HG02973 (cell line): ENCODE measurements at regions not wholly inside any gene's neighbourhood (a gene's known extent, or its start where the extent isn't known, plus 50 kb on each side); places are given as distances from the start of the nearest gene placed in this dataset.
"Not testable (repeated sequence)": the region's sequence is repeated elsewhere in the genome, so short reads cannot be mapped to it uniquely, and the experiment has no call there.

Source experiments
- ATAC-seq: cut with Tn5 transposase; IDR thresholded peaks from one replicate; pipeline ENCODE4 v1.9.1; 2021; ENCODE audit warnings: moderate library complexity; ENCODE audit not compliant: unreplicated experiment

DNA sequence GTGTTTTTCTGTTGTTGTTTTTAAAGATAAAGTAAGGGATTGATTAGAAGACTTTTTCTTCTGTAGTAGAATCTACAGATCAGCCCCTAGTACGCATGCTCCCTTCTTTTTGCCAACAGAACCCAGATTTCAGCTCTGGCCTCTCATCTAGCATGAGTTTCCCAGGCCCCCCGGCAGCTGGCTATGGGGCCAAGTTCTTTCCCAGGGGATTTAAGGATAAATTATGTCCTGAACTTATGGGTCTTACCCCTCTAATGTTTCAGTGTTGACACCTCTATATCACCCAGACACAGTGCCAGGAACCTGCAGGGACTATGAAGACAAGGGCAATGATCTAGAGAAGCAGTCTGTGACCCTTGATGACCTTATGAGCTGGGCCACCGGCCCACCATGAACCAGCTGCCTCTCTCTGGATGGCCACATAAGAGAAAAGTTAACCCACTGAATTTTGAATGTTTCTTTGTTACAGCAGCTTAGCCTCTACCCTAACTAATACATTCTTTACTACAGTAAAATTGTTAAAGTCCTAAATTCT is 150.5 kb downstream of the UNC5CL start:
- no peak for ATAC-seq

DNA sequence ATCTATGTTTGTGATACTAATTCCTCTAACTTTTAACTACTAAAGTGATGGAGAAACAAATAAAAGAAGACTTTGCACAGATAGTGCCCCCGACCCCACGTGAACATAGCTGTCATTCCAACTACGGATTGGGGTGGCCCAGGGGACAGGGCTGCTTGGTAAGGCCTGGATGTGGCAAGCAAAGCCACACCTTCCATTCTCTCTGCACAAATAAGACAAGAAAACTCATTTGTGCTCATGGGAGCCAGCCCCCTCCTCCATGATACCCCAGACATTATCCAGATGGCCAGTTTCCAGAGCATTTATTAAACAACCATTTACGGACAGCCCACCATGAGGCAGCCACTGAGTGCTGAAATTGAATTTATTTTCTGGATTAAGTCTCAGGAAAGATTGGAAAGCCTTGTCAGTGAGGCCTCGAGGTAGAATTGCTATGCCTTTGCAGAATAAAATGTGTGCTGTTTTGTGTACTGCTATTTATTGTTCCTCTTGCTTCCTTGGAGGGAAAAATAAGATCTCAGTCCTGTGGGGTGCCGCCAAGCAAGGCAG is 151.2 kb downstream of the UNC5CL start:
- ATAC-seq: no peak

DNA sequence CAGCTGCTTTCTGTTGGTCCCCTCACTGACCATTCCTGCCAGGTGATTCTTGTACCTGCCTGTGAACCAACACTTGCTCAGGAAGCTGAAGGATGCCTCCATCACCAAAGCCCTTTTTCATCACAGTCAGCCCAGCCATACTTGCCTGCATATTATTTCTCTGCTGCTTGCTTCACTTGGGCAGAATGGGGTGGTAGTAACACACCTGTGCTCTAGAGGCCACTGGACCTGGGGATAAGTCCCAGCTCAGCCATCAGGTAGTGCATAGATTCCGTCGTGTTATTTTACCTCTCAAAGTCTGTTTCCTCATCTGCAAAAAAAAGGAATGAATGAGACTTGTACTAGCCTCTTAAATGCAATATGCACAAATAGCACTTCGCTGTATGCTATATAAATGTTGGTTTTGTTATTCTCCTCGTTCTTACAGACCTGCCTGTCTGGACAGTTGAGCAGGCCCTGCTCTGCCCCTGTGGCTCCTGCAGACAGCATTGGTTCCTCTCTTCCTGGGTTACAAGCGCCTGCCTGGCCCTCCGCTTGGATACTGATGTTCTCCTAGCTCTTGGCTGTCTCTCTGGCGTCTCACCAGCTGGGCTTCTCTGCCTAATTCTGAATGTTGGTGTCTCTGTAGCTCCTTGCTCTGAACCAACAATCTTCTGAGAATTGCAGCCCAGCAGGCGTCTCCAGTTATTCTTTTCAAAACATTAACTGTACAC is 151.8 kb downstream of the UNC5CL start:
- no peak for ATAC-seq

DNA sequence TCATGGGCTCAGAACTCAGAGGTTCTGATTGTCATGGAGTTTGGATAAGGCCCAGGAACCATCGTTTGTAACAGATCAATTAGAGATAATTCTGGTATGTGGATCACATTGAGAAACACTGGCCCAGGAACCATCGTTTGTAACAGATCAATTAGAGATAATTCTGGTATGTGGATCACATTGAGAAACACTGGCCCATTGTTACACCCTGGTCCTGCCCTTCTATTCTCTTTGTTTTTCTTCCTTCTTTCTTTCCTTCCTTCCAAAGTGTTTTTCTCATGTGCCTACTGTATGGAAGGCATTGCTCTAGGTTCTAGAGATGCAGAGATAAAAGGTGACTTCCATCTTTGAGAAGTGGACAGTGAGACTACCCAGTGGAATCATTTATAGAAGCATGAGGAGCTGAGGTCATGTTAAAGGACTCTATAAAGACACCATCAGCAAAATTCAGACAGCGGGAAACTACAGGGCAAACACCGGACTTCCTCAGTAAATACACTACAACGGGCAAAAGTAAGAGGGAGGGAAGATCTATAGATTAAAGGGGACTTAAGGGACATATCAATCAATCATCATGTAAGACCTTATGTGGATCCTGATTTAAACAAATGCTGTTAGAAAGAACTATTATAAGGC is 153.8 kb downstream of the UNC5CL start:
- ATAC-seq: no peak

DNA sequence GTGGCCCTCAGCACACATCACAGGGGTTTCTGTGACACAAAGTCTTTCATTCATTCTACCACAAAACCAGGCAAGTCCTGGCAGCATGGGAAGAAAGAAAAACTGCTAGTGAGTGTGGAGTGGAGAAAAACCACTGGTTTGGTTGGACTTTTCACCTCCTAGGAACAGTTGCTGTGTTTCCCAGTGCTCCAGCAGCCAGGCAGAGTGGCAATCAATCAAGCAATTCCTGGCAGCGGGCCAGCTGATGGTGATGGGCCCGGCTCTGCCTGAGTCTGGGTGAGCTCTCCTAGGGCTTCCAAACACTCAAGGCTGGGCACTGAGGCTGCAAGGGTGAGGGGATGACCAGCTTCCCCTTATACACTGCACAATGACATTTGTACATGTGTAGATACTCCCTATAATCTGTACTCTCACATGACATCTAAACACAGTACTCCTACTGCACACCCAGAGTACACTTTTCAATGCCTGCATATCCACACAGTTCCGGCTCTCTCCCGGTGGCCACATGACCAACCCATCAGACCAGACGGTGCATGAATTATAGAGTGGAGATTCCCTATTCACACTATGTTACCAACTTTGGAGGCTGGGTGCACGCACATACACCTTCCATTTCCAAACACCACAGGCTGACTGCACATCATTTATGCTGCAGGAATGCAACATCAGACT is 156.6 kb downstream of the UNC5CL start:
- ATAC-seq: no peak

DNA sequence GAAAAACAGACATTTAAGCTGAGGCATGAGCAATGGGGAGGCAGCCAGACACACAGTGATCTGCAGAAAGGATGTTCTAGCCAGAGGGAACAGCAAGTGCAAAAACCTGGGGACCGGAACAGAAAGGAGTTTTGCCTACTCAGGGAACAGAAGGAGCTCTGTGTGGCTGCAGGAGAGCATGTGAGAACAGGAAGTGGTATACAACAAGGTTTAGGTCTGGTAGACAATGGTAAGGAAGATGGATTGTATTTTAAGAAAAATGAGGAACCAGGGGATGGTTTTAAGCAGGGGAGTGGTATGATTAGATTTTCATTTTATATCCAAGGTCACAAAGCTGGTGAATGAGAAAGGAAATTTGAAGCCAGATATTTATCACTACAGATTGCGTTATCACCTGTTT is 157.5 kb downstream of the UNC5CL start:
- ATAC-seq: no peak

DNA sequence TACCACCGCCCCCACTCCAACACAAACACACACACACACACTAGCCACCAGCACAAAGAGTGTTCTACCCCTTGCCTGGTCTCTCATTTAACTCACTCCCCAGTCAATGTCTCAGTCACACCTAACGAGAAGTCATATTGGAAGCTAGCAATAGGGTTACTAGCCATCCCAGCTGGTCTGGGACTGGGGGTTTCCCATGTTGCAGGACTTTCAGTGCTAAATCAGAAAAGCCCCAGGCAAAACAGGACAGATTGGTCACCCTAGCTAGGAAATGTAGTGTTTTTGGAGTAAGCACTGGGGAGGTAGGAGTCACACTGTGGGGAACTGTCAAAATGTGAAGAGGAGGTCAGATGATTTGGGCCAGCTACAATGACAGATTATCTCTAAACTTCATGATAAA is 158.1 kb downstream of the UNC5CL start:
- ATAC-seq: no peak

DNA sequence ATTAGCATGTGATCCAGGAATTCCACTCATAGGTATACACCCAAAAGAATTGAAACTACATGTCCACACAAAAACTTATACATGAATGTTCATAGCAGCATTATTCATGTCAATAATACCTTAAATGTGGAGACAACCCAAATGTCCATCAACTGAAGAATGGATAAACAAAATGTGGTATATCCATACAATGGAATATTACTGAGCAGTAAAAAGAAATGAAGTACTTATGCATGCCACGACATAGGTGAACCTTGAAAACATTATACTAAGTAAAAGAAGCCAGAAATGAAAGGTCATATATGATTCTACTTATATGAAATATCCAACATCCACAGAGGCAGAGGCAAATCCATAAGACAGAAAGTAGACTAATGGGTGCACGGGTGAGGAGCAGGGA is 159.9 kb downstream of the UNC5CL start:
- no peak for ATAC-seq

DNA sequence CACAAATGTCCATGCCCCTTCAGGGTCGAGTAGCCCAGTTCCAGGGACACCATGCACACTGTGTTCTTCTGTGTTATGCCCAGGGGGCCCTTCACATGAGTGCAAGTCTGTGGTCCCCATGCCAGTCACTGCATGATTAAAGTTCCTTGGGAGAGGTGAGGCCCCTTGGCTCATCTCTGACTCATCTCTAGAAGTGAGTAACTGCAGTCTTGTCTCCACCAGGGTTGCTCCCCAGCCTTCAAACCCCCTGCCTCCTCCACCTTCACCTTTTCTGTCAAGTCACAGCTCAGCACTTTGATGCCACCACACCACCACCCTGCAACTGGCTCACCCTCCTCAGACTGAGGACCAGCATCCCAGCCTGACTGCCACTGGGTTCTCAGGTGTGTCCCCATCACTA is 161.7 kb downstream of the UNC5CL start:
- no peak for ATAC-seq

DNA sequence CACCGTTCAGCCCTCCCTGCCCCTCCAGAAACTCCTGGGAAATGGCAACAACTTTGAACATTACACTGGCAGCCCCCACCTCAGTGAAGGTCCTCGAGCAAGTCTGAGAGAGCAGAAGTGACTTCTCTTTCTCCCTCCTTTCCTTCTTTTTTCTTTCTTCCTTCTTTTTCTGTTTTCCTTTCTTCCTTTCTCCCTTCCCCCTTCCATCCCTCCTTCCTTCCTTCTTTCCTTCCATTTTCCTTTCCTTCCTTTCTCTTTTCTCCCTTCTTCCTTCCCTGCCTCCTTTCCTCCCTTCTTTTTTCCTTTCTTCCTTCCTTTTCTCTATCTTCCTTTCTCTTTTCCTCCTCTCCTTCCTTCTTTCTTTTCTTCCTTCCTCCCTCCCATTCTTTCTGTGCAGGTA is 162.7 kb downstream of the UNC5CL start:
- ATAC-seq: no peak

DNA sequence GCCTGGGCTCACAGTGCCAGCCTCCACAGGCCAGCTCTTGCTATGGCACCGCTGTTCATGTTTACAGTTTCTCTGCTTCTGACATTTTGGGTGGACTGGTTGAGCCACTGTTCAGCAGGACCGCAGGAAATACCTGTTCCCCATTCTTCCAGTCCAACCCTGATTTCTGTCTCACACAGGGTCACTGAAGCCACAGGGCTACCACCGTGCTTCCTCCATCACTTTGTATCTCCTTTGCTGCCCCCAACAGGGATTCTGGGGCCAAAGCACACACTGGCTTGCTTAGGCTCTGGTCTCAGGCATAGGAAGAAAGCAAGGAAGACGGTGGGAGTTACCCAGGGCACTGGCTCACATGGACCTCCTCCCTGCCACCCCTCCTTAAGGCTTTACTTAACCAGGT is 164.5 kb downstream of the UNC5CL start:
- no peak for ATAC-seq

DNA sequence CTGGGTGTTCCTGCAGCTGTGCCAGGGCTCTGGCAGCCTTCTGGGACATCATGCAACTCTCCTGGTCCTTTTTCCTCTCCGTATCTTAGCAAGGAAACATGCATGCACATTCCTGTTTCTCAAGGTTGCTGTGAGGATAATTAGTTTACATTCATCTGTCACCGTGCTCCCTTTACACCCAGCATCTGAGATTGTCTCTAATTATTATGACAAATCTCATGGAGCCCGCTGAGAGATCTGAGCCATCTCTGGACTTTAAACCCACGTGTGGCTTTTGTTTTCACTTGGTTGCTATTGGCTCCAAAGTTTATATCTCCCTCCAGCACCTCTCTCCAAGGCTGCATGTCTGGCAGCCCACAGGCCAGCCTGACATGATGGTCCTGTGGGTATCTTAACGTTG is 167.6 kb downstream of the UNC5CL start:
- no peak for ATAC-seq

DNA sequence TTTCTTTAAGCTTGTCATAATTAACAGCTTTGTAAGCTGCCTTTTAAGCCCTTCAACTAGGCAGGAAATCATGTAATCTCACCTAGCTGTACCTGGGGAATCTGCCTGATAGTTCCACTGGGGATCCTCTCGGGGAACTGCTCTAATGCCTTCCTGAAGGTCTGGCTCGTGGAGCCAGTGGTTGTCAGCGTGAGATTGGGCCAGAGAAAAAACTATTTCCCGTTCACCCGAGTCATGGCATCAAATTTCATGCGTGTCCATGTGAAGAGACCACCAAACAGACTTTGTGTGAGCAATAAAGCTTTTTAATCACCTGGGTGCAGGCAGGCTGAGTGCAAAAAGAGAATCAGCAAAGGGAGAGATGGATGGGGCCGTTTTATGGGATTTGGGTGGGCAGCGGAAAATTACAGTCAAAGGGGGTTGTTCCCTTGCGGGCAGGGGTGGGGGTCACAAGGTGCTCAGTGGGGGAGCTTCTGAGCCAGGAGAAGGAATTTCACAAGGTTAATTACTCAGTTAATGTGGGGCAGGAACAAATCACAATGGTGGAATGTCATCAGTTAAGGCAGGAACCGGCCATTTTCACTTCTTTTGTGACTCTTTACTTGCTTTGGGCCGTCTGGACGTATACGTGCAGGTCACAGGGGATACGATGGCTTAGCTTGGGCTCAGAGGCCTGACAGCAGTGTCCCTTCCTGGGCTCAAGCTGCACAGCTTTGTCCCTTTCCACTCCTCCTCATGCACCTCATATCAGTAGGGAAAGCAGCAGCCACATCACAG is 170.7 kb downstream of the UNC5CL start:
- ATAC-seq: not testable (repeated sequence)

DNA sequence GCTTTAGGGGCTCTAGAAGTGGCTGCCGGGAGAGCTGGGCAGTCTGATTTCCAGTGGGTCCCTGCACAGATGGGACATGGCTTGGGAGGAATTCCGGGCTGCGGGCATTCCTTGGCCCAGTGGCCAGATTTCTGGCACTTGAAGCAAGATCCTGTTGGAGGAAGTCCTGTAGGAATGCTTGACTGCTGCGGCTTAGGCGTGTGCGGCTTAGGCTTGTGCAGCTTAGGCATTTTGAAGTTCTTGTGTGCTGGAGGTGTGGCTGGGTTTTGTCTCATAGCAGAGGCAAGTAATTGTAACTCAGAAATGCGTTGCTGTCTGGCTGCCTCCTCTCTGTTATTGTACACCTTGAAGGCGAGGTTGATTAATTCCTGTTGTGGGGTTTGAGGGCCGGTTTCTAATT is 171.5 kb downstream of the UNC5CL start:
- not testable (repeated sequence) for ATAC-seq

DNA sequence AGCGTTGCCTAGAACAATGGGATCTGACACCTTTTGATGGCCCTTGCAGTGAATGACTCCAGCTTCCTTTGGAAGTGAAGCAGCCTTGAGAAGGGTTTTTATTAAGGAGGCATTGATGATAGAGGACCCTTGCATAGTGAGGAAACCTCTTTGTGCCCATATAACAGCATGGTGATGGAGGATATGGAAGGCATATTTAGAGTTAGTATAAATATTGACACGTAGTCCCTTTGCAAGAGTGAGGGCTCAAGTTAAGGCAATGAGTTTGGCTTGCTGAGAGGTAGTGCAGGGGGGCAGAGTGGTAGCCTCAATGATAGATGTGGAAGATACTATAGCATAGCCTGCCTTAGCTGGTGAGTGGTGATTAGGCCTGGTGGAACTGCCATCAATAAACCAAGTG is 173.8 kb downstream of the UNC5CL start:
- ATAC-seq: not testable (repeated sequence)

DNA sequence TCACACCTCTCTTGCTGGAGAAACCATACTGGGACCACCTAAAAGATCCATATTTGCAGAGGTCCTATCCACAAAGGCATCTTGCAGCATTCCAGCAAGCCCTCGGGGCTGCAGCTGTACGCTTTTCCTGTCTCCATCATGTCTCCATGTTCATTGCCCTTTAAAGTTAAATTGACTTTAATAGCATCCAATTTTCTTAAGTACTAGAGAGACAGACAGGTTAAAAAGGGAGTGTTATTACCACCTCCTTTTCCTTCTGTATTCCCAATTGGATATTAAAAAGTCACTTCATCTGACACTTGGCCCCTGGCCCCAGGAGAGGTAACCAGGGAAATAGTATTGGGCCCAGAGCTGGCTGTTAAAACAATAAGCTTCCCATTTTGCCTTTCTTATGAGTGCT is 178.6 kb downstream of the UNC5CL start:
- ATAC-seq: no peak

DNA sequence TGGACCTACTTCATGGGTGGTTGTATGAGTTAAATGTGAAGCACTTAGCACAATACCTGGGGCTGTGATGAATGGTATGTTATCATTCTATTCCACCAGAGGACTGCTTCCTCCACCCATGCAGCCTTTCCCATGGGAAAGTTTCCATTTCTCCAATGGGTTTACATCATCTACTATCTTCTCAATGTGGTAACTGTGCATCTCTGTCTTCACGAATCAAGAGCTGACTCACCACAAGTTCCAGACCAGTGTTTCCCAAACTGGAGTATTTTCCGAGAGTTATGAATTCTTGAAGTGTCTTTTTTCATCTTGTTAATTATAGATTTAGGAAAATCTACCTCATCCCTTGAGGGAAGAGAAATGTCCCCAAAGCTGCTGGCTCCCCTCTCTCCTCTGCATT is 182.8 kb downstream of the UNC5CL start:
- ATAC-seq: no peak

DNA sequence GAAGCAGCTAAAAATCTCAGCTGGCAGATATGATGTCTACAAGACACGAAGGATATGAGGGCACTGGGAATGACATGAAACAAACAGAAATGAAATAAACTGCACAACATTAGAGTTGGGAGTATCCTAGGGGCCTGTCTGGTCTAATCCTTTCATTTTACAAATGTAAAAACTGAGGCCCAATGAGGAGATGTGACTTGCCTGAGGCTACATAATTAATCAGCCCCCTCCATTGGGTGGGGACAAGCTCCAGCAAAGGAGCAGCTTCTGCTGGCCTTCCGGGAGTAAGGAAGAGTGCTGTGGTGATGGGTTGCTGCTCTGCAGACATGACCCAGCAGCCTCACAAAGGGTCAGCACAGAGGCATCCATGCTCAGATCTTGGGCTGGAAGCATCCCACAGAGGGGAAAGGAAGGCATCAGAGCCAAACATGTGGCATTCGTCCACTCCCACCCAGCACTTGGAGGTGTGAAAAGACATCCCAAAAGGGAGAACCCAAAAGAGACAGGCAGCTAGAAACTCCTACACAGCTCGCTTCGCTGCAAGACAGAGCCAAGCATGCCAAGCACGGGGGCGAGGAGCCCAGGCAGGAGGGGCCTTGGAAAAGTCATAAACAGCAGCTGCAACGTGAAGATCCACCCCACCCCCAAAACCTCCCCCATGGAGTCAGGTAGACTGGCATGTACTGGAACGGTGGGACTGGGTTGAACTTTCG is 183.7 kb downstream of the UNC5CL start:
- ATAC-seq: no peak

DNA sequence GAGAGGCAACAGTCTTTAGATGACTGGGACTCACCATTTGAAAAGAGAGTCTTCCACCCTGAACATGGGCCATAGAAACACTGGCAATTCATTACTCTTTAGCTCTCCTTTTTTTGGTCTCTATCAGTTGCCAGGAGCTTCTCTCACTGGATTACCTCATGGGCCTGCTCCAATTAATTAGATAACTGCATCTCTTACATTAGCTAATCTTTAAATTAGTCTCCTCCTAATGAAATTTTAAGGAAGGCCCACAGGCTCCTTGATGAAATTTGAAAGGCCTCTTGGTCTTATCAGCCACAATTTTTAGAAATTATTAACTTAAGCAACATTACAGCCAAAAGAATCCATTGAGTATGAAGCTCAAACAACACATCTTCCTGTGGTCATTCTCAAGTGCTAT is 184.4 kb downstream of the UNC5CL start:
- ATAC-seq: no peak

DNA sequence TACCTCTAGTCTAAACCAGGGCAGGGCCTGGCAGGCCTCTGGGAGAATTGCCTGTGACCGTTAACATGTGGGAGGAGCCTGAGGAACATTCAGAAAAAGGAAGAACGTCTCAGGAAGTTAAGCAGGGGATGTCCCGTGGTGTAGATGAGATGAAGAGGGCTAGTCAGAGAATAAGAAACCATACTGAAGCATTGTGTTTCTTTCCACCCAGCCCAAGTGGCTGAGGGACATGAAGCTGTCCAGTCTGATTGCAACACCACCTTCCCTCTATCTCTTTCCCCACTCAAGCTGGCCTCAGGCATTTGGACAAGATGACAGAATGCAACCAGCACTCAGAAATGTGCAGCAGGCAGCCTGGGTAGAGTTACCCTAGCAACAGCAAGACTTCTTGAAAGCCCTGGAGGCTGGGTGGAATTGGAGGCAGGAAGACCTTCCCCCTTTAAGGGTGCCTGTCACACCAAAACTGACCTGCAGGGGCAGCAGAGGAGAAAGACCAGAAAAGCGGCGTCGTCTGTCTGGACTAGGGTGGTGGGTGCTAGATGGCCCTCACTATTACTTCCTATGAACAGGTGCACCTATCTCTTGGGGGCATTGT is 186.1 kb downstream of the UNC5CL start:
- ATAC-seq: no peak
